ENCODE measurements at regions not wholly inside any gene's neighbourhood (a gene's known extent, or its start where the extent isn't known, plus 50 kb on each side); places are given as distances from the start of the nearest gene placed in this dataset.

GRCh38 chr10:110422548-110422947, 75.2 kb upstream of the DUSP5 start:
- TF ChIP-seq CTCF (IDR thresholded peaks at IDR 0.05; ENCODE audit: low read length), result no peak
- TF ChIP-seq EZH2 (IDR thresholded peaks at IDR 0.05; ENCODE audit: borderline replicate concordance, low read length), result no peak

All from OCI-LY1 (cell line).